C4-2B (cell line): ENCODE measurements at regions not wholly inside any gene's neighbourhood (a gene's known extent, or its start where the extent isn't known, plus 50 kb on each side); places are given as distances from the start of the nearest gene placed in this dataset.

Experiments
- H3K27ac ChIP-seq: fragments of 450-650 bp; 2 replicates; pipeline ENCODE4 v1.5.1; 2017
- CTCF ChIP-seq: fragments of 450-650 bp; conservative IDR thresholded peaks from 2 replicates; pipeline ENCODE4 v1.5.1; 2017; ENCODE audit warnings: mild to moderate bottlenecking
- ZFX ChIP-seq: fragments of 450-650 bp; IDR thresholded peaks from 2 replicates; pipeline ENCODE4 v1.6.1; 2017

- no peak overlapping the region for H3K27ac ChIP-seq
- TF ChIP-seq ZFX (no peak), CTCF (no peak)
Observed at GRCh38 chr17:68133346-68134045, 98.0 kb downstream of the KPNA2 start.

- no peak overlapping the region for H3K27ac ChIP-seq
- TF ChIP-seq CTCF (no peak), ZFX (no peak)
Observed at GRCh38 chr17:68134046-68134637, 98.6 kb downstream of the KPNA2 start.

- no peak overlapping the region for H3K27ac ChIP-seq
- TF ChIP-seq ZFX (no peak), CTCF (no peak)
Observed at GRCh38 chr17:68134731-68135130, 99.2 kb downstream of the KPNA2 start.

GRCh38 chr17:68135141-68135887 lies 99.8 kb downstream of the KPNA2 start:
- TF ChIP-seq ZFX (no peak), CTCF (no peak)
- no peak overlapping the region for H3K27ac ChIP-seq

- no peak overlapping the region for H3K27ac ChIP-seq
- TF ChIP-seq ZFX (no peak), CTCF (no peak)
Observed at GRCh38 chr17:68141050-68141449, 105.5 kb downstream of the KPNA2 start.

GRCh38 chr17:68142595-68142994 lies 105.2 kb upstream of the AMZ2 start:
- TF ChIP-seq ZFX: no peak
- TF ChIP-seq CTCF: no peak

GRCh38 chr17:68143425-68143824 lies 104.4 kb upstream of the AMZ2 start:
- TF ChIP-seq ZFX: no peak
- no peak for TF ChIP-seq CTCF
- no peak overlapping the region for H3K27ac ChIP-seq

More at GRCh38 chr17:68142595-68142994, 105.2 kb upstream of the AMZ2 start:
- H3K27ac ChIP-seq: no peak overlapping the region
